K562 (cell line): ENCODE measurements at regions not wholly inside any gene's neighbourhood (a gene's known extent, or its start where the extent isn't known, plus 50 kb on each side); places are given as distances from the start of the nearest gene placed in this dataset.

Source experiments
- ATF1 ChIP-seq, 2 experiments: fragments of 450-650 bp in 1 of 2; IDR thresholded peaks; 2 replicates each; pipeline ENCODE4 v1.6.1; 2016; ENCODE audit warnings: missing compliant biosample characterization in 1 of 2, missing genetic modification characterization in 1 of 2
- BRD4 ChIP-seq: fragments of 200-600 bp; sonication (generic); IDR thresholded peaks from 2 replicates; pipeline ENCODE4 v1.6.1; 2017; ENCODE audit warnings: inconsistent platforms
- CTCF ChIP-seq, 3 experiments: IDR thresholded peaks in 2 of 3; conservative IDR thresholded peaks in 1 of 3; 2 replicates each; pipeline ENCODE4 v1.5.1; 2011 to 2012; ENCODE audit warnings: low read length in 3 of 3, mild to moderate bottlenecking in 3 of 3, control low read depth in 2 of 3, improper control_type of control experiment in 1 of 3, inconsistent platforms in 1 of 3, low read depth in 1 of 3, mixed read lengths in 1 of 3, moderate library complexity in 1 of 3; ENCODE audit not compliant: insufficient read depth in 2 of 3
- ETV6 ChIP-seq, 3 experiments: fragments of 150-350 bp in 1 of 3; sonication (generic) in 1 of 3; formaldehyde crosslinking in 1 of 3; IDR thresholded peaks; 2 replicates each; pipeline versions ENCODE4 v1.6.1 to v1.8.0; 2014 to 2022; ENCODE audit warnings: borderline replicate concordance in 2 of 3, low read depth in 2 of 3, antibody characterized with exemption in 1 of 3, low read length in 1 of 3, mild to moderate bottlenecking in 1 of 3, missing genetic modification reagents in 1 of 3
- FOSL1 ChIP-seq: fragments of 200-800 bp; sonication (Bioruptor generic); conservative IDR thresholded peaks from 2 replicates; pipeline ENCODE4 v1.6.1; 2016; ENCODE audit warnings: missing genetic modification characterization, missing compliant biosample characterization
- HMG20A ChIP-seq: fragments of 450-650 bp; formaldehyde crosslinking; conservative IDR thresholded peaks from 2 replicates; pipeline ENCODE4 v1.4.0; 2020; ENCODE audit warnings: mild to moderate bottlenecking, mixed read lengths
- LARP7 ChIP-seq: fragments of 450-650 bp; IDR thresholded peaks from 2 replicates; pipeline ENCODE4 v1.6.1; 2016
- MNT ChIP-seq, 2 experiments: fragments of 450-650 bp; conservative IDR thresholded peaks; 2 replicates each; pipeline ENCODE4 v1.6.1; 2017; ENCODE audit warnings: mild to moderate bottlenecking in 2 of 2, moderate library complexity in 2 of 2
- NR2C2 ChIP-seq, 2 experiments: fragments of 200-800 bp in 1 of 2; sonication (Bioruptor generic) in 1 of 2; sonication (generic) in 1 of 2; formaldehyde crosslinking in 1 of 2; IDR thresholded peaks; 2 replicates each; pipeline versions ENCODE4 v1.6.1 to v1.8.0; 2016 to 2022; ENCODE audit warnings: mild to moderate bottlenecking in 1 of 2, missing compliant biosample characterization in 1 of 2, missing genetic modification characterization in 1 of 2, missing genetic modification reagents in 1 of 2
- RCOR1 ChIP-seq, 2 experiments: IDR thresholded peaks; 2 replicates each; pipeline ENCODE4 v1.6.1; 2012; ENCODE audit warnings: low read depth in 2 of 2, low read length in 2 of 2, borderline replicate concordance in 1 of 2, improper control_type of control experiment in 1 of 2
- RUNX1 ChIP-seq: sonication (generic); IDR thresholded peaks from 2 replicates; pipeline ENCODE4 v1.6.1; 2016; ENCODE audit warnings: antibody characterized with exemption, low read depth

DNA sequence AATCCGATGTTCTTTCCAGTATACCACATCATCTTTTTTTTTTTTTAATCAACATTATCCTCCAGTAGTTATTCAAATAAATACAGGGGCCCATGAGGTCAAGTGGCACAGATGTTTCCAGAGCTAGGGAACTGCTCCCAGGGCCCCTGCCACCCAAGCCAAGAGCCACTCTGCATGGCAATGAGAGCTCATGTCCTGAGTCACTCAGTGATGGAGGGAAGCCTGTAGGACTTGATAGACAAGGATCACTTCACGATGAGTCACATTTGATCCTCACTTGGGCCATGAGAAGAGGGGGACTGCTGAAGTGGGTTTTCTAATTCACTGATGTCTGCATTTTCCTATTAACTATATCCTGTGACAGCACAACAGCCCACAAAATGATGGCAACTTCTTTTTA lies 127.0 kb upstream of the PKDCC start:
- no peak for TF ChIP-seq ETV6 (IDR thresholded peaks at IDR 0.05; ENCODE audit: borderline replicate concordance in 1 of 2, low read depth in 2 of 2, low read length in 1 of 2)
- TF ChIP-seq ETV6 (CRISPR knock-in tag; IDR thresholded peaks at IDR 0.05; ENCODE audit: borderline replicate concordance): no peak
- no peak for TF ChIP-seq RUNX1
- TF ChIP-seq CTCF (IDR thresholded peaks at IDR 0.05 in 2 of 3, conservative IDR thresholded peaks at IDR 0.05 in 1 of 3; ENCODE audit: insufficient read depth in 2 of 3, low read depth in 1 of 3, low read length in 3 of 3): no peak
- TF ChIP-seq ATF1 (CRISPR knock-in tag; IDR thresholded peaks at IDR 0.05): no peak
- no peak for TF ChIP-seq ATF1 (tag; IDR thresholded peaks at IDR 0.05)
- TF ChIP-seq NR2C2 (CRISPR knock-in tag; IDR thresholded peaks at IDR 0.05): no peak
- TF ChIP-seq NR2C2 (tag; IDR thresholded peaks at IDR 0.05): no peak
- no peak for TF ChIP-seq HMG20A (CRISPR knock-in tag)
- no peak for TF ChIP-seq LARP7
- no peak for TF ChIP-seq RCOR1 (IDR thresholded peaks at IDR 0.05; ENCODE audit: borderline replicate concordance in 1 of 2, low read depth in 2 of 2, low read length in 2 of 2)
- TF ChIP-seq MNT (conservative IDR thresholded peaks at IDR 0.05): no peak
- TF ChIP-seq BRD4: no peak
- peak; percentile 47; the same call in 1 of the 2 replicates for TF ChIP-seq FOSL1 (tag)
